ENCODE measurements at regions not wholly inside any gene's neighbourhood (a gene's known extent, or its start where the extent isn't known, plus 50 kb on each side); places are given as distances from the start of the nearest gene placed in this dataset.

- DNase-seq (ENCODE audit: low read depth) = no peak
These were observed 280.1 kb downstream of the PCDH20 start for GRCh38 chr13:61135583-61135982.

GRCh38 chr13:61128850-61129645 lies 286.6 kb downstream of the PCDH20 start:
- DNase-seq (ENCODE audit: low read depth) = peak; percentile 65
- TF ChIP-seq CTCF (IDR thresholded peaks at IDR 0.05; ENCODE audit: control insufficient read depth, extremely low read depth, insufficient read depth) = no peak
- no peak overlapping the region for H3K4me3 ChIP-seq (ENCODE audit: low read depth, low read length)

More at GRCh38 chr13:61135583-61135982, 280.1 kb downstream of the PCDH20 start:
- no peak overlapping the region for H3K4me3 ChIP-seq (ENCODE audit: low read depth, low read length)
- no peak for TF ChIP-seq CTCF (IDR thresholded peaks at IDR 0.05; ENCODE audit: control insufficient read depth, extremely low read depth, insufficient read depth)

GRCh38 chr13:61123538-61124289 lies 291.9 kb downstream of the PCDH20 start:
- no peak for DNase-seq (ENCODE audit: low read depth)
- no peak overlapping the region for H3K4me3 ChIP-seq (ENCODE audit: low read depth, low read length)
- no peak for TF ChIP-seq CTCF (IDR thresholded peaks at IDR 0.05; ENCODE audit: control insufficient read depth, extremely low read depth, insufficient read depth)

GRCh38 chr13:61113140-61113658 lies 302.4 kb downstream of the PCDH20 start:
- no peak for TF ChIP-seq CTCF (IDR thresholded peaks at IDR 0.05; ENCODE audit: control insufficient read depth, extremely low read depth, insufficient read depth)
- no peak overlapping the region for H3K4me3 ChIP-seq (ENCODE audit: low read depth, low read length)
- no peak for DNase-seq (ENCODE audit: low read depth)

- no peak for DNase-seq (ENCODE audit: low read depth)
- TF ChIP-seq CTCF (IDR thresholded peaks at IDR 0.05; ENCODE audit: control insufficient read depth, extremely low read depth, insufficient read depth) = no peak
- H3K4me3 ChIP-seq (ENCODE audit: low read depth, low read length) = no peak overlapping the region
These were observed 304.1 kb downstream of the PCDH20 start for GRCh38 chr13:61111529-61111928.

- DNase-seq (ENCODE audit: low read depth) = no peak
- H3K4me3 ChIP-seq (ENCODE audit: low read depth, low read length) = no peak overlapping the region
- no peak for TF ChIP-seq CTCF (IDR thresholded peaks at IDR 0.05; ENCODE audit: control insufficient read depth, extremely low read depth, insufficient read depth)
These were observed 304.9 kb downstream of the PCDH20 start for GRCh38 chr13:61110732-61111131.

Data from LNCaP clone FGC (cell line).